ENCODE measurements at regions not wholly inside any gene's neighbourhood (a gene's known extent, or its start where the extent isn't known, plus 50 kb on each side); places are given as distances from the start of the nearest gene placed in this dataset.
"Not testable (repeated sequence)": the region's sequence is repeated elsewhere in the genome, so short reads cannot be mapped to it uniquely, and the experiment has no call there.

GRCh38 chr4:130855533-130855932, 1759.6 kb downstream of the C4orf33 start:
- no peak for DNase-seq (ENCODE audit: low spot score)
- intact Hi-C loops (cut with DNase I): no loop called here

DNA sequence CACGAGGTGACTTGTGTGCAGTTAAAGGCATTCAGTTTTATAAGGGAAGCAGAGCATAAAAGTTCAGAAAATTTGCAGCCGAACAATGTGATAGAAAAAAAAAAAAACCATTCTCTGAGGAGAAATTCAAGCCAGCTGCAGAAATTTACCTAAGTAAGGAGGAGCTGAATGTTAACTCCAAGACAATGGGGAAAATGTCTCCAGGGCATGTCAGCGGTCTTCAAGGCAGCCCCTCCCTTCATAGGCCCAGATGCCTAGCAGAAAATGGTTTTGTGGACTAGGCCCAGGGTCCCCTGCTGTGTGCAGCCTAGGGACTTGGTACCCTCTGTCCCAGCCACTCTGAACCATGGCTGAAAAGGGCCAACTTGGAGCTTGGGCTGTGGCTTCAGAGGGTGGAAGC, 1764.0 kb downstream of the C4orf33 start:
- DNase-seq (ENCODE audit: low spot score): no peak
- intact Hi-C loops (cut with DNase I): no loop called here

DNA sequence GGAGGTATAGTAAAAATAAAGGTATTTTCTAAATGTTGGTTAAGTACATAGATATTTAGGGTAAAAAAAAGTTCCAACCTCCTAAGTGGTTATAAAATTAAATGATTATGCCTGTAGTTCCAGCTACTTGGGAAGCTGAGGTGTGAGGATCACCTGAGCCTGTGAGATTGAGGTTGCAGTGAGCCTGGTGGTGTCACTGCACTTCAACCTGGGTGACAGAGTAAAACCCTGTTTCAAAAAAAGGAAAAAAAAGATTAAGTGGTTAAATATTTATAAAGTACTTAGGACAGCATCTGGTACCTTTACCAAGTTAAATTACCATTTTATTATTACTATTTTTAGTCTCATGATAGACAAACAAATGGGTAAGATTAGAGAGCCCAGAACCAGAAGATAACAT, 1801.0 kb downstream of the C4orf33 start:
- DNase-seq (ENCODE audit: low spot score): no peak
- intact Hi-C loops (cut with DNase I): no loop called here

- no peak for DNase-seq (ENCODE audit: low spot score)
- intact Hi-C loops (cut with DNase I): no loop called here
Observed at GRCh38 chr4:130901321-130901720, 1805.4 kb downstream of the C4orf33 start.

GRCh38 chr4:130922955-130923354, 1827.0 kb downstream of the C4orf33 start:
- DNase-seq (ENCODE audit: low spot score): no peak
- intact Hi-C loops (cut with DNase I): no loop called here

DNA sequence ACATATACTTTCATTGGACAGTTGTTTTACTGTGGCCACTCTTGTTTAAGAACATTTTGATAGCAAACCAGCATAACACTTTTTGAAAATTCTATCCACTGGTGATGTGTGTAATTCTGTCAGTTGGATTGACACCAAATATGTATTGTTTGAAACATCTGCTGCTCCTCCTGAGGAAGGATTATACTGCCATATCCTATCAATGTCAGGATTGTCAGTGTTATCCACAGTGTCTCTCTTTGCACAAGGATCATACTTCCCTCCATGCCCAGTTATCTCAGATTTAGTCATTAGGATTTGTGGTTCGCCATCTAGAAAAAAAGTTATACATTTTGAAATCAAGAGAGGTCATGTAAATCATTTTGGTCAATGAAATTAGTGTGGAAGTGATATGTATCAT, 1859.6 kb downstream of the C4orf33 start:
- DNase-seq (ENCODE audit: low spot score): no peak
- intact Hi-C loops (cut with DNase I): no loop called here

DNA sequence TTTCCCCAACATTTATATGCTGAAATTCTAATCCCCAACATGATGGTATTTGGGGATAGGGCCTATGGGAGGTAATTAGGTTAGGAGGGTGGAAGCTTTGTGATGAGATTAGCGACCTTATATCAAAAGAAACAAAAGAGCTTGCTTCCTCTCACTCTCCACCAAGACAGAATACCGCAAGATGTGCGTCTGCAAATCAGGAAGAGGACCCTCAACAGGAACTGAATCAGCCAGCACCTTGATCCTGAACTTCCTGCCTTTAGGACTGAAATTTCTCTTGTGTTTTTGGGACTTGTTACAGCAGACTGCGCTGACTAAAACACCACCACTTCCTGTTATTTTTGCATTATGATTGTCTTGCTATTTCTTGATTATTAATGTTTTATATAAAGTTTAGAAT, 1889.4 kb downstream of the C4orf33 start:
- intact Hi-C loops (cut with DNase I): no loop called here
- no peak for DNase-seq (ENCODE audit: low spot score)

DNA sequence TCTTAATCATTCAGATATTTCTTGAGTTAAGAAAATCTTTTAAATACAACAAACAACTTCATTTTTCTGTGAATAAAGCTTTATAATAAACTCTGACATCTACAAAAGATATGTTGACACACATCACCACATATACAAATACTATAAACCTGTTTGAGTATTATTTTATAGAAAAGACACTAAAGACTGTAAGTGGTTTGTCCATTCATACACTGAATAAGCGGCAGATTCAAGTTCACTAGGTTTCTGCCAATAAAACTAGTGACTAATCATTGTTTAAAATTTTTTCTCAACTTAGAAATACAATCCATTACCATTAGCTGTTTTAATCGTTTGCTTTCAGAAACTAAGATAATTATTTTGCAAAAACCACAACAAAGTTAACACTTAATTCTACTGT, 1900.0 kb downstream of the C4orf33 start:
- intact Hi-C loops (cut with DNase I): no loop called here
- DNase-seq (ENCODE audit: low spot score): no peak

DNA sequence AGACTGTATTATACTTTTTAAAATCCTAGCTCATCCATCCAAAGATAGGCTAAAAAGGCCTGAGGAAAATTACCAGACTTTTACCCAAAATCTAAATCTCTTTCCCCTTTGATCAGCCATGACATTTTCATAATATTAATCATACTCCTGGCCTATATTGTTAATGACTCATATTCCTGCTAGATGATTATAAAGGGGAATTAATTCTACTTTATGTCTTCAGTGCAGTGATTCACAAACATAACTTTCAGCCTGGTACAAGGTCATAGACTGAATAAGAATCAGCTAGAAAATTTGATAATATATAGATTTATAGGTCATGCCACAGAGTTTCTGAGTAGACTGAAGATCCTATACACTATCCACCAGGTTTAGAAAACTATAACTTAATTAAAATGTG, 1905.4 kb downstream of the C4orf33 start:
- intact Hi-C loops (cut with DNase I): no loop called here
- no peak for DNase-seq (ENCODE audit: low spot score)

GRCh38 chr4:131002132-131002531, 1906.2 kb downstream of the C4orf33 start:
- intact Hi-C loops (cut with DNase I): no loop called here
- DNase-seq (ENCODE audit: low spot score): no peak

DNA sequence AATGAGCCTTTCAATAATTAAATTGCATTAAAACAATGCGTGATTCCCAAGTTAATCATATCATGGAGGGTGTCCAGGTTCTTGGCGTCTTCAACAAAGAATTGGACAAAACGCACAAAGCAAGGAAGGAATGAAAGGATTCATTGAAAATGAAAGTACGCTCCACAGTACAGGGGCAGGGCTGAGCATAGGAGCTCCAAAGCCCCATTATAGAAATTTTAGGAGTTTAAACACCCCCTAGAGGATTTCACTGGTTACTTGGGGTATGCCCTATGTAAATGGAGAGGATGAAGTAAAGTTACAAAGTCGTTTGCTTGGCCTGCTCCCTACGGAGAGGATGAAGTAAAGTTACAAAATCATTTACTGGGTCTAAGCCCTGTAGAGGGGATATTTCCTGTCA, 1910.4 kb downstream of the C4orf33 start:
- no peak for DNase-seq (ENCODE audit: low spot score)
- intact Hi-C loops (cut with DNase I): no loop called here

- DNase-seq (ENCODE audit: low spot score); intact Hi-C loops (cut with DNase I): not testable (repeated sequence)
Observed at GRCh38 chr4:131011961-131012360, 1916.0 kb downstream of the C4orf33 start.

GRCh38 chr4:131013226-131013625, 1917.3 kb downstream of the C4orf33 start:
- no peak for DNase-seq (ENCODE audit: low spot score)
- intact Hi-C loops (cut with DNase I): no loop called here

GRCh38 chr4:131026771-131027170, 1930.8 kb downstream of the C4orf33 start:
- intact Hi-C loops (cut with DNase I): no loop called here
- DNase-seq (ENCODE audit: low spot score): no peak

DNA sequence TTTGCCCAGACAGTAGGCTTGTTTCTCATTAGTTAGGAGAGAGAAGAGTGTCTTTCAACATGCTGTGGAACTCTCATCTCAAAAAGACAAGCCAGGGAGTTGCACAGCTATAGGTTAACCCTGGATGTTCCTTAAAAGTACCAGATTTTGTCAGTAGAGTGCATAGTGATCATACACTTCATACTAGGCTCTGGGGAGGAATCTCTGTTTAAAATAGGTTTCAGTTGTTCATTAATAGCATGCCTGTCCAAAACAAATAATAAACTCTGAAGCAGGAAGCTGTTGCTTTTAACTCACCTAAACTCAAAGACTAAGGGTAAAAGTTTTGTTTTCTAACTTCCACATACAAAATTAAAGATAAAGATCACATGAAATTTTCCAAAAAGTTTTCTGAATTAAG, 1948.4 kb downstream of the C4orf33 start:
- DNase-seq (ENCODE audit: low spot score): no peak
- intact Hi-C loops (cut with DNase I): no loop called here

- no peak for DNase-seq (ENCODE audit: low spot score)
- intact Hi-C loops (cut with DNase I): no loop called here
Observed at GRCh38 chr4:131046821-131047220, 1950.9 kb downstream of the C4orf33 start.

GRCh38 chr4:131052646-131053045, 1956.7 kb downstream of the C4orf33 start:
- intact Hi-C loops (cut with DNase I): no loop called here
- no peak for DNase-seq (ENCODE audit: low spot score)

- intact Hi-C loops (cut with DNase I): no loop called here
- DNase-seq (ENCODE audit: low spot score): no peak
Observed at GRCh38 chr4:131054489-131055019, 1958.6 kb downstream of the C4orf33 start.

- intact Hi-C loops (cut with DNase I): no loop called here
- no peak for DNase-seq (ENCODE audit: low spot score)
Observed at GRCh38 chr4:131061734-131062133, 1965.8 kb downstream of the C4orf33 start.

- intact Hi-C loops (cut with DNase I): no loop called here
- DNase-seq (ENCODE audit: low spot score): no peak
Observed at GRCh38 chr4:131063878-131064277, 1967.9 kb downstream of the C4orf33 start.

GRCh38 chr4:131081069-131081468, 1985.1 kb downstream of the C4orf33 start:
- no peak for DNase-seq (ENCODE audit: low spot score)
- intact Hi-C loops (cut with DNase I): no loop called here

DNA sequence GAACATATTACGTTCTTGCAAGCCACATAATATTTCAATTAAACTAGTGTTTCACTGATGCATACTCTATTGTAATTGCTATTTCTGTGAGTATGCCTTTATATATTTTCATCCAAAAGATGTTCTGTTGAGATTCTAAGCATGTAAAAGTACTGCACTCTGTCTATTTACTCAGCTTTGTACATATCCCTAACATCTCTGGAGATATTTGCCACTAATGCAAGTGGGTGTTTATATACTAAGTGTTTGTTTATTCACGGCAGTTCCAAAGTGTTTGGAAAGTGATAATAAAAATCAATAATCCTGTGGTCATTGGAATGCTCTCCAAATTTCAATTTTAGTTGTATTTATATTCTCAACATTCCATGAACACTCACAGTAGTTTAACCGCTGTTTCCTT, 1989.0 kb downstream of the C4orf33 start:
- intact Hi-C loops (cut with DNase I): no loop called here

More for the DNA sequence above, 1989.0 kb downstream of the C4orf33 start:
- DNase-seq (ENCODE audit: low spot score): no peak
